Activated B cell treated with CpG ODN at 0.5 μM for 24 hours (primary cell): ENCODE measurements at regions not wholly inside any gene's neighbourhood (a gene's known extent, or its start where the extent isn't known, plus 50 kb on each side); places are given as distances from the start of the nearest gene placed in this dataset.
"Not testable (repeated sequence)": the region's sequence is repeated elsewhere in the genome, so short reads cannot be mapped to it uniquely, and the experiment has no call there.

Experiments used
- ATAC-seq: fragments of 200-7000 bp; cut with Tn5 transposase; one replicate; pipeline ENCODE4 v1.10.0; 2021; ENCODE audit warnings: low read depth, mild to moderate bottlenecking, moderate library complexity
- CTCF ChIA-PET: fragments of 350-600 bp; sonication (Branson Sonifier 250); formaldehyde crosslinking; loops from one replicate; lab custom pipeline; 2021; ENCODE audit warnings: antibody characterized with exemption; lab: Charles Lee
- POLR2A ChIA-PET: fragments of 350-600 bp; sonication (Branson Sonifier 250); formaldehyde crosslinking; loops from one replicate; lab custom pipeline; 2021; ENCODE audit warnings: antibody characterized with exemption; lab: Charles Lee
- DNase-seq: peaks from one replicate; pipeline ENCODE4 v3.0.0; 2022
- H3K27ac Mint-ChIP-seq: one replicate; pipeline ENCODE4 v1.8.0; 2020; ENCODE audit warnings: mixed read lengths
- H3K27me3 Mint-ChIP-seq: one replicate; pipeline ENCODE4 v1.8.0; 2021; ENCODE audit warnings: mixed read lengths
- H3K36me3 Mint-ChIP-seq: one replicate; pipeline ENCODE4 v1.8.0; 2021; ENCODE audit warnings: low read depth, mixed read lengths
- H3K4me1 Mint-ChIP-seq: one replicate; pipeline ENCODE4 v1.8.0; 2021; ENCODE audit warnings: mixed read lengths
- H3K4me3 Mint-ChIP-seq: one replicate; pipeline ENCODE4 v1.8.0; 2020; ENCODE audit warnings: mild to moderate bottlenecking, mixed read lengths
- H3K9me3 Mint-ChIP-seq: one replicate; pipeline ENCODE4 v1.8.0; 2020; ENCODE audit warnings: mixed read lengths
- CTCF ChIP-seq: fragments of 200-600 bp; IDR thresholded peaks from one replicate; pipeline ENCODE4 v1.8.0; 2022; ENCODE audit warnings: antibody characterized with exemption, mild to moderate bottlenecking
- intact Hi-C: fragments of 100-400 bp; cut with micrococcal nuclease; formaldehyde crosslinking; loops from one replicate; pipeline ENCODE4 v1.15.1; 2024

- ChIA-PET CTCF (no interaction called here), POLR2A (no interaction called here)
- Mint-ChIP-seq H3K36me3 (no peaks in the 10 kb centered on the region), H3K27ac (no peak overlapping the region), H3K27me3 (peaks cover 9% of the 10 kb centered on the region), H3K4me3 (no peak overlapping the region), H3K4me1 (peaks cover 24% of the 10 kb centered on the region), H3K9me3 (no peaks in the 10 kb centered on the region)
- DNase-seq (no peak), ATAC-seq (no peak)
- intact Hi-C loops = no loop called here
- no peak for TF ChIP-seq CTCF
These were observed 59.8 kb upstream of the ATP1B1 start for GRCh38 chr1:169046671-169047070.

GRCh38 chr1:169047074-169047473 lies 59.4 kb upstream of the ATP1B1 start:
- intact Hi-C loops = no loop called here
- POLR2A ChIA-PET = no interaction called here
- Mint-ChIP-seq H3K4me1 (peaks cover 24% of the 10 kb centered on the region), H3K27ac (no peak overlapping the region), H3K4me3 (no peak overlapping the region), H3K9me3 (no peaks in the 10 kb centered on the region), H3K36me3 (no peaks in the 10 kb centered on the region), H3K27me3 (peaks cover 7% of the 10 kb centered on the region)
- ATAC-seq (no peak), DNase-seq (no peak)
- TF ChIP-seq CTCF = no peak
- CTCF ChIA-PET = no interaction called here

GRCh38 chr1:169048043-169048442 lies 58.4 kb upstream of the ATP1B1 start:
- ATAC-seq (no peak), DNase-seq (no peak)
- intact Hi-C loops = no loop called here
- H3K9me3 Mint-ChIP-seq = no peaks in the 10 kb centered on the region
- POLR2A ChIA-PET = no interaction called here
- CTCF ChIA-PET = no interaction called here
- H3K27me3 Mint-ChIP-seq = peaks cover 7% of the 10 kb centered on the region
- no peaks in the 10 kb centered on the region for H3K36me3 Mint-ChIP-seq
- H3K4me3 Mint-ChIP-seq = no peak overlapping the region
- TF ChIP-seq CTCF = no peak
- H3K27ac Mint-ChIP-seq = no peak overlapping the region
- peaks cover 24% of the 10 kb centered on the region for H3K4me1 Mint-ChIP-seq

GRCh38 chr1:169049258-169049938 lies 57.1 kb upstream of the ATP1B1 start:
- ATAC-seq = no peak
- H3K4me1 Mint-ChIP-seq = peaks cover 11% of the 10 kb centered on the region
- CTCF ChIA-PET = no interaction called here

GRCh38 chr1:169051171-169051570 lies 55.3 kb upstream of the ATP1B1 start:
- Mint-ChIP-seq H3K4me1 (no peaks in the 10 kb centered on the region), H3K27me3 (peaks cover 7% of the 10 kb centered on the region), H3K27ac (no peak overlapping the region), H3K4me3 (no peak overlapping the region), H3K36me3 (no peaks in the 10 kb centered on the region), H3K9me3 (no peaks in the 10 kb centered on the region)
- intact Hi-C loops = no loop called here
- POLR2A ChIA-PET = no interaction called here
- no peak for DNase-seq
- CTCF ChIA-PET = no interaction called here
- ATAC-seq = no peak
- no peak for TF ChIP-seq CTCF

More at GRCh38 chr1:169049258-169049938, 57.1 kb upstream of the ATP1B1 start:
- Mint-ChIP-seq H3K27me3 (peaks cover 7% of the 10 kb centered on the region), H3K27ac (no peak overlapping the region), H3K9me3 (no peaks in the 10 kb centered on the region), H3K4me3 (no peak overlapping the region), H3K36me3 (no peaks in the 10 kb centered on the region)
- POLR2A ChIA-PET = no interaction called here
- intact Hi-C loops = no loop called here
- TF ChIP-seq CTCF = no peak
- DNase-seq = no peak

GRCh38 chr1:169052171-169052570 lies 54.3 kb upstream of the ATP1B1 start:
- H3K4me3 Mint-ChIP-seq, CTCF ChIA-PET, H3K9me3 Mint-ChIP-seq, intact Hi-C loops, H3K27ac Mint-ChIP-seq, POLR2A ChIA-PET, H3K4me1 Mint-ChIP-seq, H3K36me3 Mint-ChIP-seq, H3K27me3 Mint-ChIP-seq, DNase-seq, ATAC-seq: not testable (repeated sequence)
